MM.1S (cell line): ENCODE measurements at regions not wholly inside any gene's neighbourhood (a gene's known extent, or its start where the extent isn't known, plus 50 kb on each side); places are given as distances from the start of the nearest gene placed in this dataset.

Source experiments
- CTCF ChIP-seq: fragments of 300-600 bp; sonication (generic); IDR thresholded peaks from 2 replicates; pipeline ENCODE4 v1.5.1; 2016; ENCODE audit warnings: antibody characterized with exemption, low read length, mixed read lengths
- EZH2phosphoT487 ChIP-seq: fragments of 300-600 bp; sonication (generic); IDR thresholded peaks from 2 replicates; pipeline ENCODE4 v1.6.1; 2018; ENCODE audit warnings: antibody characterized with exemption, low read length

DNA sequence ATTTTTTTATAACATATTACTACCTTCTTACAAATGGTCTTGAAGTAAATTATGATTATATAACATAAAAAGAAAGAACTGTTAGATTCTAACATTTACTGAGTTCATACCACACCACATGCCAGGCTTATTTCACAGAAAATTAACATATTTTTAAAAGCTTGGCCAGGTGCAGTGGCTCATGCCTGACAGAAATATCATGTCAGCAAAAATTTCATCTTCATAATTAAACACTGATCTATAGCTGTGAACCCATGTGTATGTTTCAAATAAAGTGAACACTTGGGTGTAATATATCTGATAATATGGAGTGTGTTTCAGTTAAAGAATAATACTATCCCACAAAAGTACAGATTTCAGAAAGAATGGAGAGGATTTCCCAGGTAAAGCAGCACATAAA is 296.5 kb downstream of the SI start:
- TF ChIP-seq CTCF (no peak), EZH2phosphoT487 (no peak)
